HG02642 (cell line): ENCODE measurements at regions not wholly inside any gene's neighbourhood (a gene's known extent, or its start where the extent isn't known, plus 50 kb on each side); places are given as distances from the start of the nearest gene placed in this dataset.

ENCODE experiments used
- ATAC-seq: cut with Tn5 transposase; IDR thresholded peaks from one replicate; pipeline ENCODE4 v1.9.1; 2021; ENCODE audit warnings: mild to moderate bottlenecking; ENCODE audit not compliant: unreplicated experiment, poor library complexity

DNA sequence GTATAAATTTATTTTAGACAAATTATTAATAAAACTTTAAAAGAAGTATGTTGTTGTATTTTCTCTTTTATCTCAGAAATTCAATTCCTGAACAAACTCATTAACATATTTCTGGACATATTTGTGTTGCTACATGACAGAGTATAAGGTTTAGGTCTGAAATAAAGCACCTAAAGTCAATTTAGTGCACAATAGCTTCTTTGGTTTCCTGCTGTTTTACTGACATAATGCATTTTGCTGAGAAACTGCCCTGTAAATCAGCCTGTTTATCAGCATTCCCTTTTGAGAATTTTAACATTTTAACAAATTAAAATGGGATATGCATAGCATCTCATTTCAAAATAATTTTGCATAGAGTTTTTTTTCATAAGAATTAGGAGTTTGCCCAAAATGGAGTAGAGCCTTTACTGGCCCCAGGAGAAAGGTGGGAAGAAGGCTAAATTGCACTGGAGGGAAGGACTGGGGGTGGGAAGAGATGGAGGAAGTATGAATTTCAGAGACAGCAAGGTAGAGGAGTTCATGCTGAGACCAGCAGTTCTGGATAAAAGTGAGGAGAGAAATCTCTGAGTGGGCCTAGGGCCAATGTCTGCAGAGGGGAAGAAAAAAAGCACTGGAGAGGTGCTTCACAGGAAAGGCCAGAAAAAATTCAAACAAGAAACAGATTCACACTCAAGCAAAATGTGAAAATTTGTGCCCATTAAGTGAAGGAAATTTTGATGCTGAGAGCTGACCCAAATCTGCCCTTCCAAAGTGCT lies 324.2 kb upstream of the HSF2 start:
- ATAC-seq = no peak

DNA sequence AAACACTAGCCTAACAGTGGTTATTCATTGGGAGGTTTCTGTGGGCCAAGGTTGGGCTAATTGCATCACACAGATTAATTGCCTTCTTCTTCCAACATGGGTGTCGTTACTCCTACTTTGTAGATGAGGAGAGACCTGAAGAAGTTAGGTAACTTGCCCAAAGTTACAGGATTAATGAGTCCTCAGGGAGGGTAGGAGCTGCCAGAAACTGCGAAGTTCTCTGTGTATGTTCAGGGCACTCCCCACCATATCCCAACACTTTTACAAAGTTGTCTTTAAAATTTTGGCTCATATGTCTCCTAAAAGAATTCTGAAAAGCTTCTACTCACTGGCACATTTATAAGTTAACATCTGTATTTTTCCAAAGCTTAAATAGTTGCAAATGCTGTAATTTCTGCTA lies 323.5 kb upstream of the HSF2 start:
- no peak for ATAC-seq

DNA sequence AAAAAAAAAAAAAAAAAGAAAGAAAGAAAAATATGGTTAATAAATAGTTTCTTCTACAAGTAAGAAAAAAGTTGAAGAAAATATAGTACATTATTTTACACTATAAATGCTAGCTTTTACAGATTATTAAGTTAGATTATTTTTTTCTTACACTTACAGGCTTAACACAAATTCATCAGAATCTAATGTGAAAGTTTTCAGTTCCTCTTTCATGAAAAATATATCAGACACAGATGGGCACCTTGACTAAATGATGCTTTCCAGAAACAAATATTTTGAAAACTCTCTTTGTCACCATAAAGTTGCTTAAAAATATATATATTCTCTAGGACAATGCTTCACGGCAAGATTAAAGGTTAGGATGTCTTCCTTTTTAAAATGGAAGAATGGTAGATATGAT lies 321.8 kb upstream of the HSF2 start:
- no peak for ATAC-seq

DNA sequence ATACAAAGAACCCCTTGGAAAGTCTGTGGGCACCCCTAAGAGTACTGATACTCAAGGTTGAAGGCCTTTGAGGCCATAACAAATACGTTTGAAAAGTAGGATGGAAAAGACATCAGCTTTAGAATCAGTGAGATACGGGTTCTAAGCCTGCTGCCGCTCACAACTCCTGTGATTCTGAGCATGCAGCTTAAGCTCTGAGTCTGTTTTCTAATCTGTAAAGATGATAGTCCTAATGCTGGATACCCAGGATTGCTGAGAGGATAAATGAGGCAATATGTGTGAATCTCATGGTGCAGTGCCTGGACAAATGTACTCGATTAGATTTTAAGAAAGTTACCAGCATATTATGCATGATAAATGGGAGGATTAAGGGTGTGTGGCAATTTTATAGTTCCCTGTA lies 321.0 kb upstream of the HSF2 start:
- ATAC-seq = no peak

DNA sequence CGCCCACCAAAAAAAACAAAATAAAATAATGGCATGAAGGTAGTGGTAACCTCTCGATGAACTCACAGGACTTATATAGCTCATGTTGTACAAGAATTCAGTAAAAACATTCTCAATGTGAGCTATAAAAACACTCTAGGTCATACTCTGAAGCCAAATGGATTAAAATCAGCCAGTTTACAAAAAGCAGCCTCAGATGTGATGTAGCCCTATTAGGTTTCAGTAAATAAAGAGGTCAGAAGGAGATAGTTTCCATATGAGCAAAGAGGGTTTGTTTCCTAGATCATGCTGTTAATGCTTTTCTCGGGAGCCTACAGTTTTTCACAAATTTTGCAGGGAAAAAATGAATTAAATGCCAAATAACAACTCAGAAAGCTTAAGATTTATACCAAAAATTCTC lies 319.5 kb upstream of the HSF2 start:
- no peak for ATAC-seq

DNA sequence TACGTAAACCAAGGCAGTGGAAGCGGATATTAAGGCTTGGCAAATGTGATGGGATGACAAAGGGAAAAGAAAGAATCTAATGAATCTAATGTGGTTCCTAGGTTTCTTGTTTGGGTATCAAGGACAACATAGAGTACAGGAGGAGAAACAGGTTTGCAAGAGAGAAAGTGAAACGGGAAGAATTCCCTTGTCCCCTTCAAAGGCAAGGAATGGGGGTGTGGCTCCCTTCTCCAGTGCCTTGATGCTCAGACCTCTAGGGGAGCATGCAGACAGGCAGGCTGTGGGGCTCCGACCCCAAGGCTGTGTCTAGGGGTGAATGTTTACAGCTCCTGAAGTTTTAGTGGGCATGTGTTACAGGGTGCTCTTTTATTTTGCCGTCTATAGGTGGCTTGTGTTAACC lies 317.5 kb upstream of the HSF2 start:
- no peak for ATAC-seq

DNA sequence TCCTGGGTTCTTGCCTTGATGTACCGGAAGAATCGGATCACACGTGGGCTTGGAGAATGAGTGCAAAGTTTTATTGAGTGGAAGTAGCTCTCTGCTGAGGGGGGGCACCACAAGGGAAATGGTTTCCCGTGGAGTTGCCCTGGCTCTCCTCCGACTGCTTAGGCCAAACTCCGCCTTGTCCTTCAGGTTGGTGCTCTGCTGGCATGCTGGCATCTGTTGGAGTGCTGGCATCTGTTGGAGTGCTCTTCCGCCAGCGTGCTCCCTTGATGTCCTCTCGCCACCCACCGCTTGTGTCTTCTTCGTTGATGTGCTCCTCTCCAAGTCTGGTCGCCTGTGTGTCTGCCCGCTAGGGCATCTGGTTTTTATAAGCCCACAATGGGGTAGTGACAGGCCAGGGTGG lies 317.1 kb upstream of the HSF2 start:
- no peak for ATAC-seq

DNA sequence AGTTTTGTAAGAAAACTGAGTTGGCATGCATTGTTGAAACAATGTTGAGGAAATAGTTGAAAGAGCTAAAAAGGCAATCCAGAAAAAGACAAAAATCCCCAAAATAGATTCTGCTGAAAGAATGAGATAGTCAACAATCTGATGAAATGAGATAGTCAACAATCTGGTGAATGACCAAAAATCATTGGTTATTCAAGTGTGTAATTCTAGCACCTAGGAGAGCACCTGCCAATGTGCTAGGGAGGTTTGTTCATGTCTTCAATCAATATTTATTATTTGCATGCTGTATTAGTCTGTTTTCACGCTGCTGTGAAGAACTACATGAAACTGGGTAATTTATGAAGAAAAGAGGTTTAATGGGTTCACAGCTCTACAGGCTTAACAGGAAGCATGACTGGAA lies 307.1 kb upstream of the HSF2 start:
- no peak for ATAC-seq

DNA sequence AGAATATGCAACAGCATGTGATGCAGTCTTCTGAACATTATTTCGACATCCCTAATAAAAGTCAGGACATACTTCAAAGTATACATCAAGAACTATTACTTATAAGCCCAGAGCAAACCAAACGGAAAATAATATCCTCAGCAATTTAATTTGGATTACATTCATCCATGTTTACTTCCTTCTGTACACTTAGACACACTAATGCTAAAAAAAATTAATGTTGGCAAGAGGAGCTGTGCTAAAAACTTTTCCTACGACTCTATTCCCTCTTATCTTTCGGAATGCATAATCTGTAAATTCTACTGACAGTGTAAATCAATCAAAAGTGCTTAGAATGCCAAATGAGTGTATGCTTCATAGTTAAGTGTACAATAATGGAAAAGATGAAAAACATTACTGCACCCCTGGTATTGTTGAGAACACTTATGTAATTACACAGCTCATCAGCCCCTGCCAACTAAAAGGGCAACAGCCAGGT lies 301.2 kb upstream of the HSF2 start:
- ATAC-seq = no peak

DNA sequence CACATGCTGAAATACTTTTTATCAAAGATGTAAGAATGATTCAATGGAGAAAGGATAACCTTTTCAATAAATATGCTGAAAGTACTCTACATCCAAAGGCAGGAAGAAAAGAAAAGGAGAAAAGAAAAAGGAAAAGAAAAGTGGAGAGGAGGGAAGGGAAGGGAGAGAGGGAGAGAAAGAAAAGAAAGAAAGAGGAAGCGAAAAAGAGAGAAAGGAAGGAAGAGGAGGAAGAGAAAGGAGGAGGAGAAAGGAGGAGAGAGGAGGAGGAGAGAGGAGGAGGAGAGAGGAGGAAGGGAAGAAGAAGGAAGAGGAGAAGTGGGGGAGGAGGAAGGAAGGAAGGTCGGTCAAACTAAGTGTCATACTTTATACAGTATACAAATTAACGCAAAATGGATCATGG lies 297.4 kb upstream of the HSF2 start:
- no peak for ATAC-seq

DNA sequence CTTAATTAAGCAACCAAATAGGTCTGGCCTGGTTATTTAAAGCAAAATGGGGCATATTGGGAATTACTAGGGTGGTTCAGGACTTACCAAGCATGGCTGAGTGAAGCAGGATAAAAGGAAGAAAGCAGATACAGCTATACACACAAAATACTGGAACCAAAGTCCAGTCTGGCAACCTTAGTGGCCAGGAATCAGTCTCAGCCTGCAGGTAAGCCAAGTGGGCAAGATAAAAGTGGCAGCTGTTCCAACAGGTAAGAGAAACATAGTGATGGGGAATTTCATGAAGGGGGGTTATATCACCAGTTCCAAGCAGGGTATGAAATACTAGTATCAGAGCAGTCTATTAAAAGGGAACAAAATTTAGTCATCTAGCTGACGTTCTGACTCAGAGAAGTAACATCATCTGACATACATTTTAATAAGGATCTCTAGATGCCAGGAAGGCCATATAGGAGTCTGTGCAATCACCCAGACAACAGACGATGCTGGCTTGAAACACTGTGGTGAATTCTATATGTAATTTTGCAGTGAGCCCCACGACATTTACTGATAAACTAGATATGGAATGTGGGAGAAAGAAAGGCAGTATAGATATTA lies 292.1 kb upstream of the HSF2 start:
- no peak for ATAC-seq

DNA sequence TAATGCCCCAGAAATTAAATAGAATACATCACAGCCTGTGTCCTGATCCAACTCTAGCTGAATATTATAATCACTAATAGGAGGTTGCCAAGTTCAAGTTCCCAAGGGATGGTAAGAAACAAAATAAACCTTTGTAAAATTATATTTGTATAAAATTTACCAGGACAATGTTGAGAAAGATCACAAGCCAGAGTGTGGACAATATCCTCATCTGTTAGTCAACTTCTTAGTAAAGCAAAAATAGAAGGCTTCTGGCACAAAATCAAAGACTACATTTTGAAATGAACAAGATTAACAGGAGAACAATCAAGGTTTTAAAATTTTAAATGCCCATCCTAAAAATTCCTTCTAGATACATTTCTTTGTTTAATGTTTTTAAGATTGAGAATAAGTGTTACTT lies 290.4 kb upstream of the HSF2 start:
- no peak for ATAC-seq

DNA sequence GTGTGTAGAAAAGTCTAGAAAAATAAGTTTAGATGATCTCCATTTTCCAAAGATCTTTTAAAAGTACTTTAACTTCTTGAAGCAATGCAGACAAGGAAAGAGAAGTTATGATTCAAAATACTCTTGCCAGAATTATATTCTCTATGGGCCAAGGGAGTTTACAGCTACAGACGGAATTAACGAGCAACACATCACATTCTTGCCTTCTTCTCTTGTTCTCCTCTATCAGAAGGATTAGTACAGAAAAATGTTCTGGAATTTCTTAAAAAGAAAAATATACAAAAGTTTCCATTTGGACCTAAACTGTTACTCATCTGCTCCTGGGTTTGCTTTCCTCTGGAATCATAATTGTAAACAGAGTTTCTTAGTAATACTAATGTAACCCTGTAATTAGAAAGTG lies 284.7 kb upstream of the HSF2 start:
- no peak for ATAC-seq

DNA sequence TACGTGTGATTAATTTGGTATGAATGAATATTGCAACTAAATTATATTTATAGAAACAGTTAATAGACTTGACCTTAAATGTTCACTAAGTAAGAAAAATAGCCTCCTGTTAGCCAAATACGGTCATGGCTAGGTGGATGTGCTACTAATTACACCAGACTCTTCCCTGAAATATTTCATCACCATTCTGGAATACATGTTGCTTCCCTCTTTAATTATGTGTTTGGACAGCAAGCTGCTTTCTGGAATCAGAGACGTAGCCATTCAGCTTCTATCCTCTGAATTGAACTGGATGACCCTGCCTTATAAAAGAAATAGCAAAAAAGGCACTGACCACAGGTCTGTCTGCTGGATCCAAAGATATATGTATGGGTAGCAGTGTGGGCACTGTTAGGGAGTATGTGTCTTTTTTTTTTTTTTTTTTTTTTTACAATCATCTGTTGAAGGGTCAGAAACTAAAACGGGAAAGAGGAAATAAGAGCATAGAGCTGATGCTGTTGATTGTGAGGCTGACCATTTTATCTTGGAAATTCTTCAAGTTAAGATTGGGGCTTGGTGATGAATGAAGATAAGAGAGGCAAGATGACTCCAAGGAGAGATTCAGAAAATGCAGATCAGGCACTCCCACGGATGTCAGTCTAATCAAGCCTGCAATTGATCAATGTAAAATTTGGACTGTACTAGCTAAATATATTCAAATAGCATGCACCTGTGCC lies 283.2 kb upstream of the HSF2 start:
- ATAC-seq = no peak

DNA sequence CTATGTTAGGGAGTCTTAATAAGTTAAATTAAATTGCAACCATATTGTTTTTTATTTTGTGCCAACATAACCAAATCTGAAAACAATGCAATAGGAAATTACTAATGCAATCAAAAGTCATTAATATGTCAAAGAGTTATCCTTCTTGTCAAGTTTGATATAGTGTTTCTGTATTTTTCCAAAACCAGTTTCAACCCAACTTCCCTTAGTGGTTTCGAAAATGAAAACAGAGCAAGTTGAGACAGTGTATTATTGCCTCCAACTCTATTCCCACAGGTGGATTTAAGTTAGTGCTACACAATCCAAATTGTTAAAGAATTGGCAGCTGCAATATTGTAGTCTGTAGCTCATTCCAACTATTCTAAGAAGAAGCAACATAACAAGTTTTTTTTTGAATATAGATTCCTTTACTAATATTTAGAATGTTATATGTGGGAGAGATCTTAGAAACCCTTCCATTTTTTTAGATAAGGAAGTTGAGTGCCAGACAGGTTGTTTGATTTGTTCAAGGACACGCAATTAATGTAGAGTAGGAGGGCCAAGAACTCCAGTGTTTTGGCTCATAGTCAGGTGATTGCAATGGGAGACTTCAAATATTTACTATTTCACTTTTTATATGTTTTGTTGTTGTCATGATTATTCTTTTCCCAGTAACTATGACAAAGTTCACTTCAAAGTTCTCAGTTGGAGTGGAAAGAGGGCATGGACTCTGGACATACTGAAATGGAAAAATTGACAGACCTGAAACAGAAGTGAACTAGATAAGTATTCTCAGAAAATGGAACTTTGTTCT lies 282.4 kb upstream of the HSF2 start:
- no peak for ATAC-seq

DNA sequence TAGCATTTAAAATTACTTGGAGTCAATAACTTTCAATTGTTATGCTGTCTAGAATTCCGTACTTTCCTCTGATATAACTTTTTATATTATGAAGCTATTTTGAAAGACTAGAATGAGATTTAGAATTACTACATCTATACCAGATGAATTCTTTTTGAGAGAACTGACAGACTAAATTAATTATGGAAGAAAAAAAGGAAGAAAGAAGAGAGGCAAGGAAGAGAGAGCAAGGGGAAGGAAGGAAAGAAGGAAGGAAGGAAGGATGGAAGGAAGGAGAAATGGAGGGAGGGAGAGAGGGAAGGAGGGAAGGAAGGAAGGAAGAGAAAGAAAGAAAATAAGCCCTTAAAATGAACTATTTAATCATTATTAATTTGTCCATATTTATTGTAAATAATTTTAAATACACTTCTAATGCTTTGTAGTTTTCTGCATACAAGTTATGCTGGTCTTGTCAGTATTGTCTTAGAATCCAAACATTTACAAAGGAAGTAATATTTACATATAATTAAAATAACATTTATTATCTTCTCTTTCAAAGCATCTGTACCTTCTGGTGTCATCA lies 280.4 kb upstream of the HSF2 start:
- no peak for ATAC-seq

DNA sequence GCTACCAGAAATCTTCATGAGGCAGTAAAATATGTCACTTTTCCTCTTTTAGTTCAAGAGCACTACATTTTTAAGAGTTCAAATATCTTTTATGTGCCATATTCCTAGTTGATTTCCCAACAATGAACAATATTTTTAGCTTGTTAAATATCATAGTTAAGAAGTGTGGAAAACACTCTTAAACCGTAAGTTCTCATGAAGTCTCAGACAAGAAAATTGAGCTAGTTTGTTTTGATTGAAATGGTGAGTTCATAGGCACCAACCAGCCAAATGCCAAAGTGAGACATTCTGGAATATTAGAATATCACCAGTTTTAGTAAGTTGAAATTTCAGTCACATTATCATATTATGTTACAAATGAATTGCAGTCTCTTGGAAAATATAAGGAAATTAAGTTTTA lies 277.2 kb upstream of the HSF2 start:
- no peak for ATAC-seq

DNA sequence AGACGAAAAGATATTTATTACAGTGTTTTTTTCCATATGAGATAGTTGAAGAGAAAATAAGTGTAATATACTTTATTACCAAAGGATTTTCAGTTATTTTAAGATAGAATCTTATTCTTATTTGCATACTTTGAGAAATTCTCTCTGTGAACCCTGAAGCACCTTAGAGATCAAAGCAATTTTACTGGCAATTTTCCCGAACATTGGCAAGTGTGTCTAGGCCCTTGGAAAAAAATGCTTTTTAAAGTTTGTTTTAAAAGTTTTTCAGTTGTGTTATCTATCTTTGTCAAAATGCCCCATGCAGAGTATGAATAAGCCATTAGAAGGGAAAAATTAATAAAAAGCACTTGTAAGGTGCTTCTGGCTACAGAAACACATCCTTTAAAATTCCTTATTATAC lies 276.8 kb upstream of the HSF2 start:
- ATAC-seq = no peak

DNA sequence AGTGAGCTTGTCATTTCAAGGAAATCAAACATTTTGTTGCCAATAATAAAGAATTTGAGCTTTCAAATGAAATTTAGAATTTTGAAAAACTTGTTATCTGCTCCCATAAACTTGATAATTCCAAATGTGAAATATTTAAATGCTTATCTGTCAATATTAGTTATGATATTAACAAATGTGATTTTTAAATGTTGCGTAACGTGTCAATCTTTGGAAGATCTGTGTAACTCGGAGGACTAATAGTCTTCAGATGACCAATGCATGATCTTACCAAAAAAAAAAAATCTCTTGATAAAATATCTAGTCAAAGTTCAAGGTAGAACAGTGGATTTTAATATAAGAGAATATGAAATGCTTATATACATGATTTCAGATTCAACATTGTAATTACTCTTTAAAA lies 274.5 kb upstream of the HSF2 start:
- no peak for ATAC-seq

DNA sequence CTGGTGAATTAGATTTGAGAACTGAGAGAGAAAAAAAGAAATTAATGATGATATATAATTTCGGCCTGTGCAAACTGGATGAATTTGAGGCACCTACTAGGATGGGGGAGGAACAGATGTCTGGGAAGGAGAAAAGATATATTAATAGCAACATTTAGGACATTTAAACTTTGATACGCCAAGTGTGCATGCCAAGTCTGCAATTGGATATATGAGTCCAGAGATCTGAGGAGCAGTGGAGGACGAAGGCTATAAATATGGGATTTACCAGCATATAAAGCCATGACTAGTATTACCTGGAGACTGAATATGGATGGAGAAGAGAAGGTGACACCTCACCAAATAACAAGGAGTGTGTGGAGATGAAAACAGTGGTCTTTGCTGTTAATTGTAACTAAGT lies 272.6 kb upstream of the HSF2 start:
- no peak for ATAC-seq

DNA sequence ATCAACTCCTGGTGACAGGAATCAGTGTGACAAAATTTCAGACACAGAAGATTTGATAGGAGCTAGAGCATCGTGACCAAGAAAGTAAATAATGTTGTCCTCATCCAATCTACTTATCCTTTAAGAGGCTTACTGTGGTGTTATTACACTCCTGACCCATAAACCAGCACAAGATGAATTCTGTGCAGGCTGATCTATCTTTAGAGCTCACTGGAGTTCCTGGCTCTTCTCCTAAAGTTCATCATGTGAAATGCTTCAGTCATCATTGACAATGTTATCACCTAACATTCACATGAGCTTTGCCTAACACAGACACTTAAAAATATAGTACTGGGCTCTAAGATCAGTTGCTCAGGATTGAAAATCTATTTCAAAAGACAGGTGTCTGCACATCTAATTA lies 271.0 kb upstream of the HSF2 start:
- no peak for ATAC-seq
